ENCODE measurements at regions not wholly inside any gene's neighbourhood (a gene's known extent, or its start where the extent isn't known, plus 50 kb on each side); places are given as distances from the start of the nearest gene placed in this dataset.

DNA sequence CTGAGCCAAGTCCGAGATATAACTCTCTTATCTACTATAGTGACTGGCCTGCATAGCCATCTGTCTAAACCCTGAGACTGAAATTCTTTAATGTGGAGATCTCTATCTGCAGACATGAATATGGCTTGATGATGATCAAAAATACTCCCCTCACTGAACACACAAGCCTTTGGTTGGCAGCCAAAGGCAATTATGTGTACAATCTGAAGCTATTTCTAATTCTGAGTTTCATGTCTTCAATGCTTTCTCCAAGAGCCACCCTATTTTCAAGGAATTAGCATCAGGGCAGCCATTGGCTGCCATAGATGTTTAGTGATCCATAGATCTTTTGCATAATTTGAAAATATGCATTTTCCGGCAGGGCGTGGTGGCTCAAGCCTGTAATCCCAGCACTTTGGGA lies 168.2 kb downstream of the TGFB2 start:
- TF ChIP-seq JUN (CRISPR knock-in tag; IDR thresholded peaks at IDR 0.05) (no peak), PHF5A (CRISPR knock-in tag; IDR thresholded peaks at IDR 0.05; ENCODE audit: low read depth, unreplicated experiment) (no peak), RFX3 (CRISPR knock-in tag; IDR thresholded peaks at IDR 0.05) (no peak), CTCF (CRISPR knock-in tag; IDR thresholded peaks at IDR 0.05) (no peak), ZNF34 (CRISPR knock-in tag; IDR thresholded peaks at IDR 0.05; ENCODE audit: borderline replicate concordance) (no peak), MAFK (conservative IDR thresholded peaks at IDR 0.05 in 1 of 2, IDR thresholded peaks at IDR 0.05 in 1 of 2; ENCODE audit: low read length in 2 of 2) (no peak), NFE2L1 (CRISPR knock-in tag; IDR thresholded peaks at IDR 0.05; ENCODE audit: borderline replicate concordance) (no peak), HNF1A (IDR thresholded peaks at IDR 0.05; ENCODE audit: low read depth) (no peak), HNF1A (CRISPR knock-in tag; IDR thresholded peaks at IDR 0.05; ENCODE audit: borderline replicate concordance) (no peak), KDM1A (CRISPR knock-in tag; IDR thresholded peaks at IDR 0.05) (no peak), POLR2AphosphoS5 (IDR thresholded peaks at IDR 0.05; ENCODE audit: low read depth, low read length) (no peak), RFX5 (IDR thresholded peaks at IDR 0.05; ENCODE audit: low read depth, low read length) (no peak), ZZZ3 (CRISPR knock-in tag; IDR thresholded peaks at IDR 0.05; ENCODE audit: borderline replicate concordance) (no peak), EP300 (IDR thresholded peaks at IDR 0.05; ENCODE audit: low read depth in 2 of 2, low read length in 2 of 2) (no peak), EP300 (CRISPR knock-in tag; IDR thresholded peaks at IDR 0.05; ENCODE audit: borderline replicate concordance) (no peak), GABPA (IDR thresholded peaks at IDR 0.05; ENCODE audit: low read depth, low read length) (no peak), GABPA (CRISPR knock-in tag; IDR thresholded peaks at IDR 0.05; ENCODE audit: low read depth) (no peak)

All from HepG2 (cell line).